K562 (cell line): ENCODE measurements at regions not wholly inside any gene's neighbourhood (a gene's known extent, or its start where the extent isn't known, plus 50 kb on each side); places are given as distances from the start of the nearest gene placed in this dataset.

Experiments
- E2F3 ChIP-seq: fragments of 250-450 bp; sonication (Bioruptor Pico); IDR thresholded peaks from 2 replicates; pipeline ENCODE4 v1.4.0; 2020; ENCODE audit warnings: mild to moderate bottlenecking
- GATAD2A ChIP-seq: fragments of 450-650 bp; IDR thresholded peaks from 2 replicates; pipeline ENCODE4 v1.6.1; 2017
- MAFK ChIP-seq: IDR thresholded peaks from 2 replicates; pipeline ENCODE4 v1.6.1; 2011; ENCODE audit warnings: low read length, improper control_type of control experiment
- SIN3A ChIP-seq, 2 experiments: fragments of 150-350 bp in 1 of 2; IDR thresholded peaks; 2 replicates each; pipeline ENCODE4 v1.6.1; 2011 to 2016; ENCODE audit warnings: borderline replicate concordance in 2 of 2, low read depth in 2 of 2, low read length in 2 of 2, mild to moderate bottlenecking in 2 of 2, moderate library complexity in 2 of 2; ENCODE audit not compliant: control insufficient read depth in 1 of 2
- SP1 ChIP-seq: sonication (generic); formaldehyde crosslinking; IDR thresholded peaks from 2 replicates; pipeline ENCODE4 v1.8.1; 2022; ENCODE audit warnings: mild to moderate bottlenecking, missing genetic modification reagents
- TF ChIP-seq, protein P1 (sequence below), 3 experiments: IDR thresholded peaks in 2 of 3; conservative IDR thresholded peaks in 1 of 3; 2 replicates each; pipeline ENCODE4 v1.5.1; 2011 to 2012; ENCODE audit warnings: low read length in 3 of 3, mild to moderate bottlenecking in 3 of 3, control low read depth in 2 of 3, improper control_type of control experiment in 1 of 3, inconsistent platforms in 1 of 3, low read depth in 1 of 3, mixed read lengths in 1 of 3, moderate library complexity in 1 of 3; ENCODE audit not compliant: insufficient read depth in 2 of 3
- TF ChIP-seq, protein P2 (sequence below): fragments of 250-450 bp; sonication (Bioruptor Pico); IDR thresholded peaks from 2 replicates; pipeline ENCODE4 v1.8.0; 2022; ENCODE audit warnings: moderate library complexity, mild to moderate bottlenecking, inconsistent platforms
- TF ChIP-seq, protein P3 (sequence below): fragments of 450-650 bp; IDR thresholded peaks from 2 replicates; pipeline ENCODE4 v1.6.1; 2018; ENCODE audit not compliant: partially characterized antibody
- TF ChIP-seq, protein P4 (sequence below): IDR thresholded peaks from 2 replicates; pipeline ENCODE4 v1.6.1; 2016; ENCODE audit warnings: missing genetic modification characterization, missing compliant biosample characterization

DNA sequence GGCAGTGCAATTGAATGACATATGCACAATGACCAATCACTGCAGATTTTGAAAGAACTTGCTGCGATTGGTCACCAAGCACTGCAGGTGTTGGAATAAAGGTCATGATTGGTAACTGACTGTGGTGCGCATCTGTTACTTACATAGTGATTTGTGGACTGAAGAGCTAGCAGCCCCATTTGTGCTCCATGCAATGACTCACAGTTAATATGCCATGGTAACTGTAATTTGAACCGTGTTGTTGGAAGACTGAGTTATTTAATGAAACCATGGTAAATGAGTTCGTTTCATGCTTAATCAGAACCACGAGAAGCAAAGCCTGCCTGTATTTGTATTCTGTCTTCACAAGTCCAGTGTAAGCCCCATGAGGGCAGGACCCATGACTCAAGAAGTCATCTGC is 220.5 kb downstream of the TJP1 start:
- TF ChIP-seq SP1 (CRISPR knock-in tag) (no peak), MAFK (no peak), SIN3A (IDR thresholded peaks at IDR 0.05; ENCODE audit: borderline replicate concordance in 2 of 2, control insufficient read depth in 1 of 2, low read depth in 2 of 2, low read length in 2 of 2) (no peak), GATAD2A (no peak), E2F3 (CRISPR knock-in tag) (no peak)
- TF ChIP-seq, protein P1, sequence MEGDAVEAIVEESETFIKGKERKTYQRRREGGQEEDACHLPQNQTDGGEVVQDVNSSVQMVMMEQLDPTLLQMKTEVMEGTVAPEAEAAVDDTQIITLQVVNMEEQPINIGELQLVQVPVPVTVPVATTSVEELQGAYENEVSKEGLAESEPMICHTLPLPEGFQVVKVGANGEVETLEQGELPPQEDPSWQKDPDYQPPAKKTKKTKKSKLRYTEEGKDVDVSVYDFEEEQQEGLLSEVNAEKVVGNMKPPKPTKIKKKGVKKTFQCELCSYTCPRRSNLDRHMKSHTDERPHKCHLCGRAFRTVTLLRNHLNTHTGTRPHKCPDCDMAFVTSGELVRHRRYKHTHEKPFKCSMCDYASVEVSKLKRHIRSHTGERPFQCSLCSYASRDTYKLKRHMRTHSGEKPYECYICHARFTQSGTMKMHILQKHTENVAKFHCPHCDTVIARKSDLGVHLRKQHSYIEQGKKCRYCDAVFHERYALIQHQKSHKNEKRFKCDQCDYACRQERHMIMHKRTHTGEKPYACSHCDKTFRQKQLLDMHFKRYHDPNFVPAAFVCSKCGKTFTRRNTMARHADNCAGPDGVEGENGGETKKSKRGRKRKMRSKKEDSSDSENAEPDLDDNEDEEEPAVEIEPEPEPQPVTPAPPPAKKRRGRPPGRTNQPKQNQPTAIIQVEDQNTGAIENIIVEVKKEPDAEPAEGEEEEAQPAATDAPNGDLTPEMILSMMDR (IDR thresholded peaks at IDR 0.05 in 2 of 3, conservative IDR thresholded peaks at IDR 0.05 in 1 of 3; ENCODE audit: insufficient read depth in 2 of 3, low read depth in 1 of 3, low read length in 3 of 3): no peak
- TF ChIP-seq, protein P2, sequence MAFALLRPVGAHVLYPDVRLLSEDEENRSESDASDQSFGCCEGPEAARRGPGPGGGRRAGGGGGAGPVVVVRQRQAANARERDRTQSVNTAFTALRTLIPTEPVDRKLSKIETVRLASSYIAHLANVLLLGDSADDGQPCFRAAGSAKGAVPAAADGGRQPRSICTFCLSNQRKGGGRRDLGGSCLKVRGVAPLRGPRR (CRISPR knock-in tag): no peak
- TF ChIP-seq, protein P3, sequence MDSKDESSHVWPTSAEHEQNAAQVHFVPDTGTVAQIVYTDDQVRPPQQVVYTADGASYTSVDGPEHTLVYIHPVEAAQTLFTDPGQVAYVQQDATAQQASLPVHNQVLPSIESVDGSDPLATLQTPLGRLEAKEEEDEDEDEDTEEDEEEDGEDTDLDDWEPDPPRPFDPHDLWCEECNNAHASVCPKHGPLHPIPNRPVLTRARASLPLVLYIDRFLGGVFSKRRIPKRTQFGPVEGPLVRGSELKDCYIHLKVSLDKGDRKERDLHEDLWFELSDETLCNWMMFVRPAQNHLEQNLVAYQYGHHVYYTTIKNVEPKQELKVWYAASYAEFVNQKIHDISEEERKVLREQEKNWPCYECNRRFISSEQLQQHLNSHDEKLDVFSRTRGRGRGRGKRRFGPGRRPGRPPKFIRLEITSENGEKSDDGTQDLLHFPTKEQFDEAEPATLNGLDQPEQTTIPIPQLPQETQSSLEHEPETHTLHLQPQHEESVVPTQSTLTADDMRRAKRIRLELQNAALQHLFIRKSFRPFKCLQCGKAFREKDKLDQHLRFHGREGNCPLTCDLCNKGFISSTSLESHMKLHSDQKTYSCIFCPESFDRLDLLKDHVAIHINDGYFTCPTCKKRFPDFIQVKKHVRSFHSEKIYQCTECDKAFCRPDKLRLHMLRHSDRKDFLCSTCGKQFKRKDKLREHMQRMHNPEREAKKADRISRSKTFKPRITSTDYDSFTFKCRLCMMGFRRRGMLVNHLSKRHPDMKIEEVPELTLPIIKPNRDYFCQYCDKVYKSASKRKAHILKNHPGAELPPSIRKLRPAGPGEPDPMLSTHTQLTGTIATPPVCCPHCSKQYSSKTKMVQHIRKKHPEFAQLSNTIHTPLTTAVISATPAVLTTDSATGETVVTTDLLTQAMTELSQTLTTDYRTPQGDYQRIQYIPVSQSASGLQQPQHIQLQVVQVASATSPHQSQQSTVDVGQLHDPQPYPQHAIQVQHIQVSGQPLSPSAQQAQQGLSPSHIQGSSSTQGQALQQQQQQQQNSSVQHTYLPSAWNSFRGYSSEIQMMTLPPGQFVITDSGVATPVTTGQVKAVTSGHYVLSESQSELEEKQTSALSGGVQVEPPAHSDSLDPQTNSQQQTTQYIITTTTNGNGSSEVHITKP: no peak
- TF ChIP-seq, protein P4, sequence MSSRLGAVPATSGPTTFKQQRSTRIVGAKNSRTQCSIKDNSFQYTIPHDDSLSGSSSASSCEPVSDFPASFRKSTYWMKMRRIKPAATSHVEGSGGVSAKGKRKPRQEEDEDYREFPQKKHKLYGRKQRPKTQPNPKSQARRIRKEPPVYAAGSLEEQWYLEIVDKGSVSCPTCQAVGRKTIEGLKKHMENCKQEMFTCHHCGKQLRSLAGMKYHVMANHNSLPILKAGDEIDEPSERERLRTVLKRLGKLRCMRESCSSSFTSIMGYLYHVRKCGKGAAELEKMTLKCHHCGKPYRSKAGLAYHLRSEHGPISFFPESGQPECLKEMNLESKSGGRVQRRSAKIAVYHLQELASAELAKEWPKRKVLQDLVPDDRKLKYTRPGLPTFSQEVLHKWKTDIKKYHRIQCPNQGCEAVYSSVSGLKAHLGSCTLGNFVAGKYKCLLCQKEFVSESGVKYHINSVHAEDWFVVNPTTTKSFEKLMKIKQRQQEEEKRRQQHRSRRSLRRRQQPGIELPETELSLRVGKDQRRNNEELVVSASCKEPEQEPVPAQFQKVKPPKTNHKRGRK (tag): no peak
